NCI-H345 (cell line): ENCODE measurements at regions not wholly inside any gene's neighbourhood (a gene's known extent, or its start where the extent isn't known, plus 50 kb on each side); places are given as distances from the start of the nearest gene placed in this dataset.

Experiments used
- DNase-seq: peaks from one replicate; lab custom pipeline; 2025; lab: John Stamatoyannopoulos, UW

DNA sequence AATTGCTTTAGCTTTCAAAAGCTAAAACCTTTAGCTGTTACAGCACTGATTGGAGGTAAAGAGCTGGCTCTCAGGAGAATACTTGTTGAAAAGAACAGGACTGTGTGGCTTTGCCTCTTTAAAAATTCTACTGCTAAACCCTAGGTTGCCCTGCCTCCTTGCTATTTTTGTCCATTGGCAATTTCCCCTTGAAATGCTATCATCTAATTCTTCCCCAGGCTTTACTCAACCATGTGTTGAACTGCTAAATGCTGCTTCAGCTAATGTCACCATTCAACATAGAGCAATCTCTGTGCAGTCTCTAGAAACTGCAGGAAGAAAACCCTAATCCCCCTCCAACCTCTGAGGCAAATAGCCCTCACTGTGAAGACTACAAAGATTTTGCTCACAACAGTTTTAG lies 203.7 kb upstream of the ARX start:
- DNase-seq = no peak

GRCh38 chrX:25213611-25214010 lies 197.8 kb upstream of the ARX start:
- DNase-seq = no peak

DNA sequence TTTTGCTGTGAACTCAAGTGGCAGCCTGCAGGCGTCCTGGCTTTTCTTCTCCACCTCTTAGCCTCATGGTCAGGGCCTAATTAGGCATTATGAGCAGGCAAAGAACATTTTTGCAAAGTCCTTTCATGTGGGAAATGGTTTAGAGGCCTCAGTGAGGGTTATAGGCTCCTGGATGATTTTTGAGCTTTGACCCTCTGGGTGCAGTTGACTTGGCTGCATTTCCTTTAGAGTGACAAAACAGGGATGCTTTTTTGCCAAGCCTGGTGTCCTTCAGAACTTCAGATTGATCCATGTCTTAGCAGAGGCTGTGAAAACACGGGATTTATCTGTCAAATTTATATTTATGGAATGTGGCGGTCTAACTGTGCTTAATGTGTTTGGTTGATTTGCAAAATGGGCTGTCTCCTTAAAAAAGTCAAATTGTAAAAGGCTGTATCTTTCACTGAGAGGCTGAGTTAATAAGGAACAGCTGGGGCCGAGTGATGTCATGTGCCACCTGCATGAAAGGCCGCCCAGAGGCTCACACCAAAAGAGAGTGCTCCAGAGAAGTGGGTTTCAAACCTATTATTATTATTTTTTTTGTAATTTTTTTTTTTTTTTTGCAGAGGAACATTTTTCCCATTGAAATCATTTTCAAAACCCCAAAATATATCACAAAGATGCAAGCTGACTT lies 192.2 kb upstream of the ARX start:
- DNase-seq = no peak

- DNase-seq = no peak
These were observed 191.0 kb upstream of the ARX start for GRCh38 chrX:25206778-25207177.

DNA sequence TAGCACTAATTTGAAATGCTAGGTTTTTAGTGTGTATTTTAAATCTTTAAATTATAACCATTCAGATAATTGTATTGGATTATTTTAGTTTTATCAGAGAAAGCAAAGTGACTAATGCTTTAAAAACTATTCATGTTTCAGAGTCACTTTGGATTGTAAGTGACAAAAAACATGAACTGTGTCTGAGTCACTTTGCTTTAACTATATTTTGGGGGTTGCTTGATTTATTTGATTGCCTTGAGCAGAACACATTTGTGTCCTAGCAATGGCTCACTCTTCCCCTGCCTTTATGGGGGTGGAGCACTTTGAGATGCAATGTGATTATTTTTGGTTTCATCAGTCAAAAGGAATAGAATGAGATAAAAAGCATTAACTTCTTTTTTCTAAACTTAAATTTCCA lies 188.4 kb upstream of the ARX start:
- DNase-seq = no peak

- no peak for DNase-seq
These were observed 187.1 kb upstream of the ARX start for GRCh38 chrX:25202827-25203226.

DNA sequence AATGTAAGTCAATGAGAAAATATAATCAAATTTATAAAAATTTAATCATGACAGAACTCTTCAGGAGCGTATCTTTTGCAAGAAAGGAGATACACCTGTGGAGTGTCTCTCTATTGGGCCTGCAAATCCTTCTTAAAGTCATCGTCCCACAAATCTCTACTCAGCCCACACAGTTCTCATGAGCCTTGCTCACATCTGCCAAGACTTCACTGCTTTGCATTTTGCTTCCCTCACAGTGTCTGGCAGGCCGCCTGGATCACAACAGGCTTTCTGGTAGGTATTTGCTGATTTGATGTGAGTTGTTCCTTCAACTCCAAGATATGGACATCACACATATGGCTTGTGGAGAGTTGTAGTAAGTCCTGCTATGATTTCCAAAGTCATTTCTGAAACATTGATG lies 183.1 kb upstream of the ARX start:
- no peak for DNase-seq

DNA sequence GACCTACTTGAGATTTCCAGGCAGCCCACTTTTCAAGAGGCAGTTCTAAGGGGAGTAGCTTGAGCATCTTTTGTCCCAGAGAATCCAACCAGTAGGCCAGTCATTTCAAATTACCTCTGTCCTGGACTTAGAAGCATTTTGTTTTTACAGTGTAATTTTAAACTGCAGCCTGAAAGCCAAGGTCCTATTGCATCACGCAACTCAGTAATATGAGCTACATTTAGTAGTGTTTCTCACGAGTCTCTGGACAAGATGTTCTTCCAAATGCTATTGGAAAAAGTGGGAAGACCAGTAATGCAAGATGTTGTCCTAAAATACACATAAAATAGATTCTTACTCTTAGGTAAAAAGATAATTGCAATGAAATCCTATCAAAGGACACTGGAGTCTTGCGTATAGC lies 182.5 kb upstream of the ARX start:
- no peak for DNase-seq

GRCh38 chrX:25196221-25196620 lies 180.5 kb upstream of the ARX start:
- no peak for DNase-seq

DNA sequence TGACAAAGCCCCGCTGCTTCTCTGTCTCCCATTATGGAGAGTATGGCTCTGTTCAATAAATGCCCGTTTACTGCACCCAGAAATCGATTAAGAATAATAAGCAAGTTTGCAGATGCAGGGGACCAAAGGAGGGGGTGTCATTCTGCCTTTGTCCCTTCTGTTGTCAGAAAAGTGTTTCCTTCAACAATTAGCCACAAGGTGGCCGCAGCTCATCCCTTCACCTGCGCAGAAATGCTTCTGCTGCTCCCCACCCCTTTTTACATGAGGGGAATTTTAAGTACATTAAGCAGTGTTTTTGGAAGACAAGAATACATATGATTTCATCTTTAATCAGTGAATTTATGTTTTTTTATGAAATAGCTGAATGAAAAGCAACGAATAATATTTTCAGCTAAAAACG lies 175.6 kb upstream of the ARX start:
- DNase-seq = no peak

GRCh38 chrX:25181775-25182174 lies 166.0 kb upstream of the ARX start:
- no peak for DNase-seq

DNA sequence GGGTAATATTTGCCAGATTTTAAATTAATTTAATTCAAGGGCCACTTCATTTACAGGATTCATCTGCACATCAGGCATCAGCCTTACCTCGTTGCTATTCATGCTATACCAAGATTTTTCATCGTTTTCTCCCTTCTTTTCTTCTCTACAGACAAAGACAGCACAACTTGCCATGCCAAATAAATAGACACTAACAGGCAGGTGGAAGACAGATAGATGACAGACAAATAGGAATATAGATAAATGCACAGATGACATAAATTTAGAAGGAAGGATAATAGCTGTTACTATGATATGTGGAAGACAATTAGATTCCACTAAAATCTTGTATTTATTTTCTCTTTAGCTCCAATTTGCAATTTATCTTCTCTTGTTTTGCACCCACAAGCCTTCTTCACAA lies 164.5 kb upstream of the ARX start:
- no peak for DNase-seq

DNA sequence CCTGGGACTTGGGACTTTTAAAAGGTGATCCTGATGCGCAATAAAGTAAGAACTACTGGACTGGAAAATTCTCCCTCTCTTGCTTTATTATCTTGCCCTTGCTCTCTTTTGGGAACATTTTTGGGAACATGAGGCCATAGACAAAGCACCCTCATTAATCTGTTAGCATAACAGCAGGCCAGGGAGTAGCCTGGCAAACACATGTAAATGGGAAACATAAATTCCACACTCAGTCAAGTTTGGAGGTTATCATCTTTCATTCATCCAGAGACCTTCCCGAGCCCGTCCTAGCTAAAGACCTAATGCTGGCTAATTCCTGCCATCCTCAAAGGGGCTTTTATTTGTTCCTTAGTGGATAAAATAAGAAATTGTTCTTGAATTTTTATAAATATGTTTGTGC lies 162.8 kb upstream of the ARX start:
- no peak for DNase-seq

DNA sequence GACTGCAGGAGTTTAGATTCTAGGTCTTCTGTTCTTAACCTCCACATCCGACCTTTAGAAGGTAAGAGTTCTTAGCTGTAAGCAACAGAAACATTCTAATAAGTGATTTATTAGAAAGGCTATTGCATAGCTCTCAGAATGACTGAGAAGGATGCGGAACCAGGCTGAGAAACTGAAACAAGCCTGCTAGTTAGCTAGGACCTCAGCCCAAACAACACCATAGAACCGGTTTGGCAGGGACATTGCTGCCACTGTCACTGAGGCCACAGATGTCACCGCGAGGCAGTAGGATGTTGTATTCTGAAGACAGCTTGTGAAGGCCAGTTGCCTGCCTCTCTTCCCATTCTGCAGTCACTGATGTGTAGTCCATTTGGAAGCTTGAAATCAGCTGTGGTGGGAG lies 160.0 kb upstream of the ARX start:
- no peak for DNase-seq

DNA sequence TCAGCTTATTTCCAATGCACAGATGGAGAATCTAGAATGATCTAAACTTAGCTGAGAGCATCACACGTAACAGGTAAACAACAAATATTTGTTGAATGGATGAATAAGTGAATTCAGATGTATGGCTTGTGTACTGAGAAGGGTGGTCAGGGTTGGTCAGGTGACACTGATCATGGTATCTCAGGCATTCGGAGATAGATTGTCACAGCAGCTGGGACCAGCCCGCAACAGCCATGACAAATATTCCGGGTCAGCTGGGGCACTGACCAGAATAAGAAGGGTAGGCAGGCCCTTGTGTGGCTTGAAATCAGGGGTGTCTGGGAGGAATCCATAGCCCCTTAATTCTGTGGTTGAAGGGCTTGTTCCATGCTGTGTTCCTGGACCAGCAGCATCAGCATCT lies 159.4 kb upstream of the ARX start:
- no peak for DNase-seq

GRCh38 chrX:25166546-25166945 lies 150.8 kb upstream of the ARX start:
- DNase-seq = no peak

- no peak for DNase-seq
These were observed 150.4 kb upstream of the ARX start for GRCh38 chrX:25166145-25166544.

- no peak for DNase-seq
These were observed 142.9 kb upstream of the ARX start for GRCh38 chrX:25158635-25159034.

DNA sequence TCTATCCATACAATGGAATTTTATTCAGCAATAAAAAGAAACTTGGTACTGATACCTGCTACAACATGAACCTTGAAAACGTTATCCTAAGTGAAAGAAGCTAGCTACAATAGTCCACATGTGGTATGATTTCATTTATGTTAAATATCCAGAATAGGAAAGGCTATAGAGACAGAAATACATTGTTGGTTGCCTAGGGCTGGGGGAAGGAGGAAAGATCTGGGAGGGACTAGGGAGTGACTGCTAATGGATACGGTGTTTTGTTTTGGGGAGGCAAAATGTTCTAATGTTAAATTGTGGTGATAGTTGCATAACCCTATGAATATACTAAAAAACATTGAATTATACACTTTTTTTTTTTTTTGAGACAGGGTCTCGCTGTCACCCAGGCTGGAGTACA lies 141.1 kb upstream of the ARX start:
- DNase-seq = no peak

DNA sequence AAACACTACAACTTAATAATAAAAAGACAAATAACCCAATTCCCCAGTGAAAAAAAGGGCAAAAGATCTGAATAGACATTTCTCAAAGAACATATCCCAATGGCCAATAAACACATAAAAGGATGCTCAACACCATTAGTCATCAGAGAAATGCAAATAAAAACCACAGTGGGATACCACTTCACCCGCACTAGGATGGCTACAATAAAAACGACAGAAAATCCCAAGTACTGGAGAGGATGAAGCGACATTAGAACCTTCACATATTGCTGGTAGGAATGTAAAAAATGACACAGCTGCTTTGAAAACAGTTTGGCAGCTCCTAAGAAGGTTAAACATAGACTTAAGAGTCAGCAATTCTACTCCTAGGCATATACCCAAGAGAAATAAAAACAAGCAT lies 140.6 kb upstream of the ARX start:
- DNase-seq = peak; percentile 79

DNA sequence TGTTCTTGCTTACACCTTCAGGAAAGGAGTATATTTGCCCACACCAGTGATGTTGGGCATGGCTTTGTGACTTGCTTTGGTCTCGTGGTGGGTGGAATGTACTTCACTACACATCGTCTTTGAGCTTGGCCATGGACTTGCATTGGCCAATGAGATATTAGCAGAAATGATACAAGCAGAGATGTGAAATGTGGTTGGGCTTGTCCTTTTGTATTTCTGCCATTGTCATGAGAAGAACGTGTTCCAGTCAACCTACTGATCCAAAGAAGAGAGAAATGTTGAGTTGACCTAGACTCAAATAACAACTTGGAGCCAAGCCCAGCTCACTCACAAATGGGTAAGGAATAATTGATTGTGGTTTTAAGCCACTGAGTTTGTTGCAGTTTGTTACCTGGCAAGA lies 138.4 kb upstream of the ARX start:
- DNase-seq = peak; percentile 69

DNA sequence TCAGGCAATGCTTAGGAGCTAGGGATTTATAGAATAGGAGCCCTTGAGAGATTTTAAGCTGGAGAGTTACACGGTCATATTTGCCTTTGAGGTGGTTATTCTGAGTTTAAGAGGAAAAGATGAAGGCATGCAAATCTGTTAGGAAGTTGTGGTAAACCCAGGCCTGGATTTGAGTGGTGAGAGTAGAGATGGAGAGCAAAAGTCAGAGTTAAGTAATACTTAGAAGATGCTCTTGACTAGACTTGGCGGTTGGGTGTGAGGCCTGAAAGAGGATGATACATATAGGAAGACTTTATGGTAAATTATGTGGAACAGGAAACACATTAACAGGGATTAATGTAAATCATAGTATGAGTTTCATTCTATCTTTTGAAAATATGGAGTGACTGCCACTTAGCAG lies 136.0 kb upstream of the ARX start:
- no peak for DNase-seq

GRCh38 chrX:25144043-25144940 lies 128.5 kb upstream of the ARX start:
- DNase-seq = peak; percentile 46

DNA sequence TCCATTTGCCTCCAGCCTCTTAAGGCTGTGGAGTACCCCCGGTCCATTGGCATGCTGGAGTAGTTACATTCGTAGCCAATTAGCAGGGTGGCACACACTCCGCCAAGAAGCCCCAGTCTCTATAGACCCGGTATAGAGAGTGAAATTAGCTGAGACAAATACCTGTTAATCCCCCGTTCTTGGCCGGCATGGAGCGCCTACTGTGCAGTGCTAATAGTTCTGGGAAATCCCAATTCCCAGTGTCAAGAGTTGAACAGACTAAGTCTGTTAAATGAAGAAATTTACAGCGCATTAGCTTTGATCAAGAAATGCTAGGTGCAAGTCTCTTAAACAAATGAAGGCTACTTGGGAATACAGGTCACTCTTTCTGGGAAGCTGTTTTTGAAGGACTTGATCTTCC lies 127.8 kb upstream of the ARX start:
- no peak for DNase-seq
